ENCODE measurements at regions not wholly inside any gene's neighbourhood (a gene's known extent, or its start where the extent isn't known, plus 50 kb on each side); places are given as distances from the start of the nearest gene placed in this dataset.
"Not testable (repeated sequence)": the region's sequence is repeated elsewhere in the genome, so short reads cannot be mapped to it uniquely, and the experiment has no call there.

GRCh38 chr16:52117171-52117570 lies 429.8 kb downstream of the TOX3 start:
- DNase-seq (ENCODE audit: low spot score) (no peak), ATAC-seq (ENCODE audit: low FRiP score) (no peak)
- TF ChIP-seq CTCF (IDR thresholded peaks at IDR 0.05) = no peak

- no peak for ATAC-seq (ENCODE audit: low FRiP score)
- no peak for TF ChIP-seq CTCF (IDR thresholded peaks at IDR 0.05)
- no peak for DNase-seq (ENCODE audit: low spot score)
Measured at GRCh38 chr16:52114379-52114778, 432.6 kb downstream of the TOX3 start.

DNA sequence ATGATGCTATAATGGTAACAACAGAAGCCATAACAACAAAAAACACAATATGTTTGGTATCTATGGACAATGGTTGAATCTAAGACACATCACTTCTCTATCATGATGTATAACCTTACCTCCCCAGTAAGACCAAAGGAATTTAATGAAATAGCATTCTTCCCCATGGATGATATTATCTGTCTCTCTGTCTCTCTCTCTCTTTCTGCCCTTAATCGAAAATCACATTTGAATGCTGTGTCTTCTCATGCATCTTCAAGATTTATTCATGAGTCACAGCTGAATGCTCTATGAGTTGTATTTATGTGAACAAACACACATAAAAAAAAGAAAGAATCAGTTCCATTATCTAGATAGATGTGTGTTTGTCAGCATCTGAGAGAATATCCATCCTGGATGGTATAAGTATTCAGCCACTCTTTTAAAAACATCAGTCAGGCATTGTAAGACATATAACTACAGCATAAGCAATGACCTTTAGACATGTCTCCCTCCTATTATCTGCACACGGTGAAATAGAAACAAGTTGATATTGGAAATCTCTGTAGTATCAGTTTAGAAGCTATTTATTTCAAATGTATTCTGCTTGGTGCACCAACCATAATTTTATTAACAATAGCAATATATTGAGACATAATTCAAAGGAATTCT lies 433.3 kb downstream of the TOX3 start:
- TF ChIP-seq CTCF (IDR thresholded peaks at IDR 0.05) = no peak
- ATAC-seq (ENCODE audit: low FRiP score) (no peak), DNase-seq (ENCODE audit: low spot score) (no peak)

DNA sequence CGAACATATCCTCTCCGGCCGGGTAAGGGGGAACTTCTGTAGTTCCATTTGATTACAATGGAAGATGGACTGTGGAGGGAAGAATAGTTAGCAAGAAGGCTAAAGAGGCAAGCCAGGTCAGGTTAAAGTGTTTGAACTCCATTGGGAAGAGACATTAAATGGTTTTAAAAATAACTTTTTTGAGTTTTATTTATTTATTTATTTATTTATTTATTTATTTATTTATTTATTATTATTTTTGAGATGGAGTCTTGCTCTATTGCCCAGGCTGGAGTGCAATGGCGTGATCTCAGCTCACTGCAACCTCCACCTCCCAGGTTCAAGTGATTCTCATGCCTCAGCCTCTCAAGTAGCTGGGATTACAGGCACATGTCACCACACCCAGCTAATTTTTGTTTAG lies 441.9 kb downstream of the TOX3 start:
- not testable (repeated sequence) for ATAC-seq (ENCODE audit: low FRiP score); DNase-seq (ENCODE audit: low spot score)

- DNase-seq (ENCODE audit: low spot score) = no peak
- TF ChIP-seq CTCF (IDR thresholded peaks at IDR 0.05) = no peak
- no peak for ATAC-seq (ENCODE audit: low FRiP score)
Measured at GRCh38 chr16:52103791-52104190, 443.2 kb downstream of the TOX3 start.

DNA sequence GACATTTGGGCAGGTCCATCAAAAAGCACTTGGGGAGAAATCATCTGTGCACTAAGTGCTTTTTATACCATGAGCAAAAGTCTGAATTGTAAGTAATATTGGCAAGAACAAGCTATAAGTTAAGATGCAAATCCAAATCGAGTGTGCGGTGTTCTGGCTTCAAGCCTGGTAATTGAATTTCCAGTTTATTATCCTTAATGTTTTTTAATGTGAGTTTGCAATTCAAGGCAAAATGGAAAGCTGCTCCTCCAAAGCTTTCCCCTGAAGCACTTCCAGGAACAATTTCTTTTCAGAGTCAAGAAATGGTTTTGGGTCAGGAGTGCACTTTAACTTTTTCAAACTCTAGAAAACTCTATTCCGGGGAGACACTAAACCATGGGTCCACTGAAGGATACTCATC lies 445.7 kb downstream of the TOX3 start:
- TF ChIP-seq CTCF (IDR thresholded peaks at IDR 0.05) = no peak
- ATAC-seq (ENCODE audit: low FRiP score) (no peak), DNase-seq (ENCODE audit: low spot score) (no peak)

DNA sequence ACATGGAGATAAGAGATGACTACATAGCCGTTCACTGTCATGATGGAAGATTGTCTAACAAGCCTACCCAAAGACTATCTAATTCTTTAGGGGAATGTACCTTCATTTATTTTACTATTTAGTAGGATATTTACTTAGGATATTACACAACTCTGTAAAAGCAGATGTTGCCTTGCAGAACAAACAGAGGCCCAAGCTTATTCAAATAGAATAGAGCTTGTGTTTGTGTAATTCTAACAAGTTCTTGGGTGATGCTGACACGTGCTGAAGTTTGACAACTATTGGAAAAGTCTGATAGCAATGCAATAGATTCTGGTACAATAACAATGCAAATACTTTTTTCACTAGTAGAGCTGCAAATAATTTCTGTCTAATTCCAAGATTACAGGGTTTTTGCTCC lies 447.6 kb downstream of the TOX3 start:
- DNase-seq (ENCODE audit: low spot score) = no peak
- no peak for ATAC-seq (ENCODE audit: low FRiP score)
- no peak for TF ChIP-seq CTCF (IDR thresholded peaks at IDR 0.05)

- DNase-seq (ENCODE audit: low spot score) (no peak), ATAC-seq (ENCODE audit: low FRiP score) (no peak)
- TF ChIP-seq CTCF (IDR thresholded peaks at IDR 0.05) = no peak
Measured at GRCh38 chr16:52095471-52095870, 451.5 kb downstream of the TOX3 start.

Measured in omental fat pad (tissue), 3 donors.